Neural progenitor cell (in vitro differentiated cells): ENCODE measurements at regions not wholly inside any gene's neighbourhood (a gene's known extent, or its start where the extent isn't known, plus 50 kb on each side); places are given as distances from the start of the nearest gene placed in this dataset.

ENCODE experiments used
- DNase-seq: peaks from one replicate; pipeline ENCODE4 v3.0.0-alpha.2; 2016; ENCODE audit warnings: low spot score
- H2AFZ ChIP-seq: fragments of 200-600 bp; sonication (generic); replicated peaks from 2 replicates; pipeline ENCODE4 v1.6.1; 2016; ENCODE audit warnings: antibody characterized with exemption
- H3F3A ChIP-seq: fragments of 200-600 bp; sonication (generic); 2 replicates; pipeline ENCODE4 v1.6.1; 2016; ENCODE audit warnings: antibody characterized with exemption, low read depth
- H3K27ac ChIP-seq: fragments of 200-600 bp; sonication (generic); 2 replicates; pipeline ENCODE4 v1.5.1; 2016; ENCODE audit warnings: mild to moderate bottlenecking
- H3K27me3 ChIP-seq: fragments of 200-600 bp; sonication (generic); 2 replicates; pipeline ENCODE4 v1.6.1; 2016; ENCODE audit warnings: mild to moderate bottlenecking, moderate library complexity
- H3K36me3 ChIP-seq: fragments of 200-600 bp; sonication (generic); 2 replicates; pipeline ENCODE4 v1.5.1; 2016
- H3K4me1 ChIP-seq: fragments of 200-600 bp; sonication (generic); 2 replicates; pipeline ENCODE4 v1.6.1; 2016; ENCODE audit warnings: mixed run types
- H3K4me2 ChIP-seq: fragments of 200-600 bp; sonication (generic); 2 replicates; pipeline ENCODE4 v1.6.1; 2016
- H3K4me3 ChIP-seq: fragments of 200-600 bp; sonication (generic); 2 replicates; pipeline ENCODE4 v1.5.1; 2016
- H3K79me2 ChIP-seq: fragments of 200-600 bp; sonication (generic); 2 replicates; pipeline ENCODE4 v1.6.1; 2016; ENCODE audit warnings: low read depth
- H3K9ac ChIP-seq: fragments of 200-600 bp; sonication (generic); 2 replicates; pipeline ENCODE4 v1.6.1; 2016
- H3K9me3 ChIP-seq: fragments of 200-600 bp; sonication (generic); 2 replicates; pipeline ENCODE4 v1.5.1; 2016; ENCODE audit warnings: low read depth
- H4K20me1 ChIP-seq: fragments of 200-600 bp; sonication (generic); 2 replicates; pipeline ENCODE4 v1.6.1; 2016; ENCODE audit warnings: low read depth
- H3K27ac Mint-ChIP-seq: 3 replicates; pipeline ENCODE4 v1.8.0; 2021; ENCODE audit warnings: mixed read lengths
- H3K27me3 Mint-ChIP-seq: 2 replicates; pipeline ENCODE4 v1.8.0; 2022; ENCODE audit warnings: low read depth, mild to moderate bottlenecking, inconsistent platforms, moderate library complexity, mixed read lengths; ENCODE audit not compliant: insufficient read depth
- H3K36me3 Mint-ChIP-seq: 3 replicates; pipeline ENCODE4 v1.8.0; 2021; ENCODE audit warnings: mixed read lengths
- H3K4me1 Mint-ChIP-seq: 3 replicates; pipeline ENCODE4 v1.8.0; 2021; ENCODE audit warnings: mixed read lengths
- H3K4me3 Mint-ChIP-seq: 3 replicates; pipeline ENCODE4 v1.8.0; 2021; ENCODE audit warnings: mild to moderate bottlenecking, moderate library complexity, mixed read lengths
- H3K9me3 Mint-ChIP-seq: 3 replicates; pipeline ENCODE4 v1.8.0; 2020; ENCODE audit warnings: mixed read lengths
- CTCF ChIP-seq: fragments of 200-600 bp; sonication (generic); IDR thresholded peaks from 2 replicates; pipeline ENCODE4 v1.5.1; 2017; ENCODE audit warnings: antibody characterized with exemption, mild to moderate bottlenecking
- EZH2 ChIP-seq: fragments of 200-600 bp; sonication (generic); IDR thresholded peaks from 2 replicates; pipeline ENCODE4 v1.6.1; 2017; ENCODE audit warnings: antibody characterized with exemption, mild to moderate bottlenecking, moderate library complexity
- EZH2phosphoT487 ChIP-seq: fragments of 200-600 bp; sonication (generic); IDR thresholded peaks from 2 replicates; pipeline ENCODE4 v1.6.1; 2017; ENCODE audit warnings: antibody characterized with exemption

DNA sequence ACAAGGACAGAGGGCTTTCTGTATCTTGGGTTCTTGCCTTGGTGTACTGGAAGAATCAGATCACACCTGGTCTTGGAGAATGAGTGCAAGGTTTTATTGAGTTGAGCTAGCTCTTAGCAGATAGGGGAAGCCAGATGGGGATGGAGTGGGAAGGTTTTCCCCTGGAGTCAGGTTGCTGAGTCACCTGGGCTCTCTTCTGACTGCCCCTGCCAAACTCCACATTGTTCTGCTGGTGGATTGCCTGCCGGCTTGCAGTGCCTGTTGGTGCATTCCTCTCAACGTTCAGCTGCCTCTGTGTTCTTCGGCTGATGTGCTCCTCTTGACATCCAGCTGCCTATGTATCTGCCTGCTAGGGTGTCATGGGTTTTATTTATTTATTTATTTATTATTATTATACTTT lies 1431.1 kb downstream of the CDH8 start:
- H3K27ac Mint-ChIP-seq = no peak overlapping the region
- Histone ChIP-seq H2AFZ (peak overlapping the region; percentile 22), H3K4me1 (no peaks in the 10 kb centered on the region), H3K27me3 (no peaks in the 10 kb centered on the region), H3K27ac (no peak overlapping the region), H3K4me2 (no peak overlapping the region), H3K36me3 (no peaks in the 10 kb centered on the region), H3K9ac (no peak overlapping the region), H3F3A (no peaks in the 10 kb centered on the region), H3K4me3 (no peak overlapping the region), H3K79me2 (no peaks in the 10 kb centered on the region), H4K20me1 (no peaks in the 10 kb centered on the region), H3K9me3 (no peaks in the 10 kb centered on the region)
- H3K27me3 Mint-ChIP-seq = peaks cover 2% of the 10 kb centered on the region
- DNase-seq = no peak
- H3K4me3 Mint-ChIP-seq = no peak overlapping the region
- no peaks in the 10 kb centered on the region for H3K9me3 Mint-ChIP-seq
- no peaks in the 10 kb centered on the region for H3K4me1 Mint-ChIP-seq
- no peaks in the 10 kb centered on the region for H3K36me3 Mint-ChIP-seq
- no peak for TF ChIP-seq CTCF
- no peak for TF ChIP-seq EZH2phosphoT487
- TF ChIP-seq EZH2 = no peak

- H3K9me3 ChIP-seq = peaks cover 3% of the 10 kb centered on the region
- H3K4me2 ChIP-seq = no peak overlapping the region
- no peaks in the 10 kb centered on the region for H3F3A ChIP-seq
- H3K27ac Mint-ChIP-seq = no peak overlapping the region
- no peak overlapping the region for H3K4me3 Mint-ChIP-seq
- no peaks in the 10 kb centered on the region for H3K4me1 Mint-ChIP-seq
- H3K36me3 Mint-ChIP-seq = no peaks in the 10 kb centered on the region
- H3K4me1 ChIP-seq = peaks cover 14% of the 10 kb centered on the region
- H3K27me3 Mint-ChIP-seq = peaks cover under 1% of the 10 kb centered on the region
- H3K9me3 Mint-ChIP-seq = peaks cover 3% of the 10 kb centered on the region
- TF ChIP-seq CTCF (no peak), EZH2phosphoT487 (no peak), EZH2 (no peak)
- no peak overlapping the region for H2AFZ ChIP-seq
- no peak for DNase-seq
- H3K27ac ChIP-seq = no peak overlapping the region
- no peaks in the 10 kb centered on the region for H3K27me3 ChIP-seq
- H4K20me1 ChIP-seq = no peaks in the 10 kb centered on the region
- no peaks in the 10 kb centered on the region for H3K36me3 ChIP-seq
- no peak overlapping the region for H3K4me3 ChIP-seq
- no peak overlapping the region for H3K9ac ChIP-seq
- H3K79me2 ChIP-seq = no peaks in the 10 kb centered on the region
Measured at GRCh38 chr16:60586493-60586892, 1449.7 kb downstream of the CDH8 start.

- no peaks in the 10 kb centered on the region for H3K9me3 ChIP-seq
- Mint-ChIP-seq H3K27ac (no peak overlapping the region), H3K9me3 (peaks cover 3% of the 10 kb centered on the region), H3K36me3 (no peaks in the 10 kb centered on the region), H3K27me3 (no peaks in the 10 kb centered on the region), H3K4me1 (no peaks in the 10 kb centered on the region), H3K4me3 (no peak overlapping the region)
- no peak overlapping the region for H3K4me3 ChIP-seq
- H3K27ac ChIP-seq = no peak overlapping the region
- H3K9ac ChIP-seq = no peak overlapping the region
- DNase-seq = peak; percentile 58
- peaks cover 14% of the 10 kb centered on the region for H3K4me1 ChIP-seq
- H4K20me1 ChIP-seq = no peaks in the 10 kb centered on the region
- TF ChIP-seq EZH2 (no peak), CTCF (no peak), EZH2phosphoT487 (peak; percentile 70)
- peak overlapping the region; percentile 28 for H3K4me2 ChIP-seq
- no peaks in the 10 kb centered on the region for H3K79me2 ChIP-seq
- no peak overlapping the region for H2AFZ ChIP-seq
- H3K27me3 ChIP-seq = no peaks in the 10 kb centered on the region
- no peaks in the 10 kb centered on the region for H3F3A ChIP-seq
- H3K36me3 ChIP-seq = no peaks in the 10 kb centered on the region
Measured at GRCh38 chr16:60582528-60582927, 1453.7 kb downstream of the CDH8 start.

- H3K4me3 ChIP-seq = no peak overlapping the region
- H3K4me1 ChIP-seq = no peaks in the 10 kb centered on the region
- no peak overlapping the region for H3K4me2 ChIP-seq
- TF ChIP-seq EZH2 (no peak), EZH2phosphoT487 (no peak), CTCF (no peak)
- H3F3A ChIP-seq = no peaks in the 10 kb centered on the region
- H3K27ac Mint-ChIP-seq = no peak overlapping the region
- no peaks in the 10 kb centered on the region for H3K27me3 Mint-ChIP-seq
- H3K9me3 ChIP-seq = no peaks in the 10 kb centered on the region
- no peaks in the 10 kb centered on the region for H3K4me1 Mint-ChIP-seq
- H2AFZ ChIP-seq = no peak overlapping the region
- no peak overlapping the region for H3K4me3 Mint-ChIP-seq
- H3K36me3 ChIP-seq = no peaks in the 10 kb centered on the region
- DNase-seq = no peak
- no peaks in the 10 kb centered on the region for H3K27me3 ChIP-seq
- no peak overlapping the region for H3K9ac ChIP-seq
- no peaks in the 10 kb centered on the region for H3K36me3 Mint-ChIP-seq
- H3K9me3 Mint-ChIP-seq = peaks cover 2% of the 10 kb centered on the region
- no peaks in the 10 kb centered on the region for H4K20me1 ChIP-seq
- no peaks in the 10 kb centered on the region for H3K79me2 ChIP-seq
- H3K27ac ChIP-seq = no peak overlapping the region
Measured at GRCh38 chr16:60566901-60567300, 1469.3 kb downstream of the CDH8 start.
